RWPE1 (cell line): ENCODE measurements at regions not wholly inside any gene's neighbourhood (a gene's known extent, or its start where the extent isn't known, plus 50 kb on each side); places are given as distances from the start of the nearest gene placed in this dataset.

Experiments used
- CTCF ChIA-PET: fragments of 350-600 bp; sonication (Branson Sonifier 250); formaldehyde crosslinking; extraction: SDS; loops from one replicate; lab custom pipeline; 2021; lab: Yijun Ruan, JAX
- POLR2A ChIA-PET: fragments of 400-600 bp; formaldehyde crosslinking; extraction: SDS; loops from one replicate; lab custom pipeline; 2020; ENCODE audit warnings: antibody characterized with exemption; ENCODE audit not compliant: low non-redundant PET; lab: Yijun Ruan, JAX
- DNase-seq: peaks from one replicate; pipeline ENCODE4 v3.0.0; 2012; ENCODE audit warnings: low spot score
- H3K27ac ChIP-seq: fragments of 450-650 bp; 2 replicates; pipeline ENCODE4 v1.5.1; 2017
- CTCF ChIP-seq: fragments of 450-650 bp; conservative IDR thresholded peaks from 2 replicates; pipeline ENCODE4 v1.5.1; 2017; ENCODE audit warnings: low read depth, mild to moderate bottlenecking

- POLR2A ChIA-PET: no interaction called here
- no peak for DNase-seq
- TF ChIP-seq CTCF: no peak
- CTCF ChIA-PET: no interaction called here
- H3K27ac ChIP-seq: no peak overlapping the region
These were observed 196.0 kb downstream of the IRS1 start for GRCh38 chr2:226603606-226604005.

GRCh38 chr2:226601881-226602662, 197.5 kb downstream of the IRS1 start:
- no peak for TF ChIP-seq CTCF
- CTCF ChIA-PET: no interaction called here
- DNase-seq: no peak
- POLR2A ChIA-PET: no interaction called here
- H3K27ac ChIP-seq: no peak overlapping the region

DNA sequence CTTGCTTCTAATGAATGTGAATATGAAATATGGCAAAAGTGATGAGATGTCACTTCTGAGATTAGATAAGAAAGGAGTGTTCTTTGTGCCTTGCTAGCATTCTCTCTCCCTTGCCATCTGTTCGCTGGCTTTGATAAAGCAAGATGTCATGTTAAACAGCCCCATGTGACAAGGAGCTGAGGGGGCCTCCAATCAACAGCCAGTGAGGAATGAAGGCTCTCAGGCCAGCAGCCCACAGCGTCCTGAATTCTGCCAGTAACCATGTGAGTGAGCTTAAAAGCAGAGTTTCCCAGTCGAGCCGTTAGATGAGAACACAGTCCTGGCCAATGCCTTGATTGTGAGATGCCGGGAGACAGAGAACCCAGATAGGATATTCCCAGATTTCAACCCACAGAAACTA, 198.8 kb downstream of the IRS1 start:
- ChIA-PET POLR2A (no interaction called here), CTCF (no interaction called here)
- no peak for TF ChIP-seq CTCF
- no peak overlapping the region for H3K27ac ChIP-seq
- DNase-seq: no peak

- no peak for TF ChIP-seq CTCF
- no peak overlapping the region for H3K27ac ChIP-seq
- DNase-seq: no peak
- ChIA-PET CTCF (no interaction called here), POLR2A (no interaction called here)
These were observed 199.4 kb downstream of the IRS1 start for GRCh38 chr2:226600184-226600583.

GRCh38 chr2:226589043-226589442, 210.6 kb downstream of the IRS1 start:
- TF ChIP-seq CTCF: no peak
- ChIA-PET POLR2A (no interaction called here), CTCF (no interaction called here)
- H3K27ac ChIP-seq: no peak overlapping the region
- DNase-seq: no peak

DNA sequence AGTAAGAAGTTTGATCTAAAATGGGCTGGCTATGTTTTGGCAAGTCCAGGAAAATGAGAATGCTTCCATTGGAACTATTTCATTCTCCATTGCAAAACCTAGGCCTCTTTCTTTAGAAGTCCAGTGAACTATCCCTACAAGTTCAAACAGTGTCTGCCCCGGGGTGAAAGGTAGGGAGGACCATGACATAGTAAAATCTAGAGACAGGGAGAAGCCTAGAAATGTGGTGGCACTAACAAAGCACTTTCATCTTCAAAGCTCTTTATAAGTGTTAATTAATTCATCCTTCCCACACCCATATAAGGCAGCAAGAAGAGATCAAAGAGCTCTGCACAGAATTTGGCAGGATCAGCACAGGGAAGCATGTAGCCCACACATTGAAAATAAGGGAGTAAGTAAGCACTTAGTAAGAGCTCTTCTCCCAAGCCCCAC, 214.5 kb downstream of the IRS1 start:
- no peak overlapping the region for H3K27ac ChIP-seq
- ChIA-PET CTCF (interaction anchor here (0.6 kb wide), 1 partner anchor 1301 kb away, joined by 3 read pairs; no protein-coding TSS in a partner anchor), POLR2A (no interaction called here)

More for the DNA sequence above, 214.5 kb downstream of the IRS1 start:
- no peak for DNase-seq
- no peak for TF ChIP-seq CTCF
